Smooth muscle cell (in vitro differentiated cells): ENCODE measurements at regions not wholly inside any gene's neighbourhood (a gene's known extent, or its start where the extent isn't known, plus 50 kb on each side); places are given as distances from the start of the nearest gene placed in this dataset.

Source experiments
- DNase-seq: peaks from one replicate; lab custom pipeline; 2025; ENCODE audit not compliant: unreplicated experiment; lab: John Stamatoyannopoulos, UW
- H2AFZ ChIP-seq: fragments of 200-600 bp; sonication (generic); 2 replicates; pipeline ENCODE4 v1.6.0; 2016; ENCODE audit warnings: antibody characterized with exemption, low read depth, mild to moderate bottlenecking
- H3F3A ChIP-seq: fragments of 200-600 bp; sonication (generic); 2 replicates; pipeline ENCODE4 v1.6.0; 2017; ENCODE audit warnings: antibody characterized with exemption, low read depth
- H3K27ac ChIP-seq: fragments of 200-600 bp; sonication (generic); 2 replicates; pipeline ENCODE4 v1.5.1; 2016; ENCODE audit warnings: low read depth, mild to moderate bottlenecking
- H3K27me3 ChIP-seq: fragments of 200-600 bp; sonication (generic); 2 replicates; pipeline ENCODE4 v1.6.1; 2016; ENCODE audit warnings: low read depth, mild to moderate bottlenecking
- H3K36me3 ChIP-seq: fragments of 200-600 bp; sonication (generic); 2 replicates; pipeline ENCODE4 v1.5.1; 2016; ENCODE audit warnings: low read depth
- H3K4me1 ChIP-seq: fragments of 200-600 bp; sonication (generic); 2 replicates; pipeline ENCODE4 v1.5.1; 2016; ENCODE audit warnings: low read depth
- H3K4me2 ChIP-seq: fragments of 200-600 bp; sonication (generic); 2 replicates; pipeline ENCODE4 v1.6.0; 2016; ENCODE audit warnings: mild to moderate bottlenecking
- H3K4me3 ChIP-seq: fragments of 200-600 bp; sonication (generic); 2 replicates; pipeline ENCODE4 v1.5.1; 2016; ENCODE audit warnings: mild to moderate bottlenecking
- H3K79me2 ChIP-seq: fragments of 200-600 bp; sonication (generic); 2 replicates; pipeline ENCODE4 v1.6.0; 2016; ENCODE audit warnings: low read depth, mild to moderate bottlenecking
- H3K9ac ChIP-seq: fragments of 200-600 bp; sonication (generic); 2 replicates; pipeline ENCODE4 v1.6.0; 2016; ENCODE audit warnings: low read depth
- H3K9me3 ChIP-seq: fragments of 200-600 bp; sonication (generic); replicated peaks from 2 replicates; pipeline ENCODE4 v1.5.1; 2016; ENCODE audit warnings: low read depth
- H4K20me1 ChIP-seq: fragments of 200-600 bp; sonication (generic); 2 replicates; pipeline ENCODE4 v1.6.0; 2016; ENCODE audit warnings: low read depth
- WGBS: methylation state at CpG from one replicate; pipeline ENCODE4 v1.1.7; 2016; ENCODE audit warnings: low lambda C conversion rate; 5-methylcytosine and 5-hydroxymethylcytosine counted together
- TF ChIP-seq, protein P1 (sequence below): fragments of 200-600 bp; sonication (generic); IDR thresholded peaks from 2 replicates; pipeline ENCODE4 v1.5.1; 2017; ENCODE audit warnings: borderline replicate concordance, mild to moderate bottlenecking, antibody characterized with exemption; ENCODE audit not compliant: insufficient read depth, poor library complexity, severe bottlenecking

- no peaks in the 10 kb centered on the region for H3F3A ChIP-seq
- WGBS, result 92% methylated on average over 2 of the region's 2 CpGs
- no peaks in the 10 kb centered on the region for H4K20me1 ChIP-seq
- TF ChIP-seq, protein P1, sequence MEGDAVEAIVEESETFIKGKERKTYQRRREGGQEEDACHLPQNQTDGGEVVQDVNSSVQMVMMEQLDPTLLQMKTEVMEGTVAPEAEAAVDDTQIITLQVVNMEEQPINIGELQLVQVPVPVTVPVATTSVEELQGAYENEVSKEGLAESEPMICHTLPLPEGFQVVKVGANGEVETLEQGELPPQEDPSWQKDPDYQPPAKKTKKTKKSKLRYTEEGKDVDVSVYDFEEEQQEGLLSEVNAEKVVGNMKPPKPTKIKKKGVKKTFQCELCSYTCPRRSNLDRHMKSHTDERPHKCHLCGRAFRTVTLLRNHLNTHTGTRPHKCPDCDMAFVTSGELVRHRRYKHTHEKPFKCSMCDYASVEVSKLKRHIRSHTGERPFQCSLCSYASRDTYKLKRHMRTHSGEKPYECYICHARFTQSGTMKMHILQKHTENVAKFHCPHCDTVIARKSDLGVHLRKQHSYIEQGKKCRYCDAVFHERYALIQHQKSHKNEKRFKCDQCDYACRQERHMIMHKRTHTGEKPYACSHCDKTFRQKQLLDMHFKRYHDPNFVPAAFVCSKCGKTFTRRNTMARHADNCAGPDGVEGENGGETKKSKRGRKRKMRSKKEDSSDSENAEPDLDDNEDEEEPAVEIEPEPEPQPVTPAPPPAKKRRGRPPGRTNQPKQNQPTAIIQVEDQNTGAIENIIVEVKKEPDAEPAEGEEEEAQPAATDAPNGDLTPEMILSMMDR, result no peak
- H3K9me3 ChIP-seq, result no peaks in the 10 kb centered on the region
- H3K36me3 ChIP-seq, result no peaks in the 10 kb centered on the region
- H3K27ac ChIP-seq, result no peak overlapping the region
- H3K9ac ChIP-seq, result no peak overlapping the region
- H3K4me3 ChIP-seq, result no peak overlapping the region
- H3K4me2 ChIP-seq, result no peak overlapping the region
- H3K79me2 ChIP-seq, result no peaks in the 10 kb centered on the region
- no peak for DNase-seq
- H3K4me1 ChIP-seq, result peaks cover 20% of the 10 kb centered on the region
- no peak overlapping the region for H2AFZ ChIP-seq
- H3K27me3 ChIP-seq, result no peaks in the 10 kb centered on the region
Observed at GRCh38 chr2:217052856-217053577, 193.2 kb upstream of the TNP1 start.

GRCh38 chr2:217051416-217051815, 191.6 kb upstream of the TNP1 start:
- no peak overlapping the region for H3K4me2 ChIP-seq
- H3K9ac ChIP-seq, result no peak overlapping the region
- no peaks in the 10 kb centered on the region for H4K20me1 ChIP-seq
- H3K27me3 ChIP-seq, result no peaks in the 10 kb centered on the region
- TF ChIP-seq, protein P1, result no peak
- peaks cover 27% of the 10 kb centered on the region for H3K4me1 ChIP-seq
- H3K79me2 ChIP-seq, result no peaks in the 10 kb centered on the region
- H3F3A ChIP-seq, result no peaks in the 10 kb centered on the region
- no peak overlapping the region for H3K4me3 ChIP-seq
- DNase-seq, result no peak
- H3K27ac ChIP-seq, result no peak overlapping the region
- no peak overlapping the region for H2AFZ ChIP-seq
- no peaks in the 10 kb centered on the region for H3K9me3 ChIP-seq
- H3K36me3 ChIP-seq, result no peaks in the 10 kb centered on the region
- 95% methylated on average over 2 of the region's 2 CpGs for WGBS

- H3K4me1 ChIP-seq, result peaks cover 24% of the 10 kb centered on the region
- TF ChIP-seq, protein P1, result no peak
- 72% methylated on average over 3 of the region's 3 CpGs for WGBS
- H3K4me3 ChIP-seq, result no peak overlapping the region
- H4K20me1 ChIP-seq, result no peaks in the 10 kb centered on the region
- H3K9me3 ChIP-seq, result no peaks in the 10 kb centered on the region
- H2AFZ ChIP-seq, result no peak overlapping the region
- H3K4me2 ChIP-seq, result no peak overlapping the region
- no peaks in the 10 kb centered on the region for H3K79me2 ChIP-seq
- H3K9ac ChIP-seq, result no peak overlapping the region
- H3K36me3 ChIP-seq, result no peaks in the 10 kb centered on the region
- H3K27ac ChIP-seq, result no peak overlapping the region
- no peak for DNase-seq
- H3K27me3 ChIP-seq, result no peaks in the 10 kb centered on the region
- no peaks in the 10 kb centered on the region for H3F3A ChIP-seq
Observed at GRCh38 chr2:217049956-217050355, 190.1 kb upstream of the TNP1 start.

- no peak overlapping the region for H3K4me2 ChIP-seq
- H3K36me3 ChIP-seq, result no peaks in the 10 kb centered on the region
- TF ChIP-seq, protein P1, result no peak
- H2AFZ ChIP-seq, result peak overlapping the region; percentile 36
- no peaks in the 10 kb centered on the region for H3K79me2 ChIP-seq
- H3K9ac ChIP-seq, result no peak overlapping the region
- H3K27ac ChIP-seq, result no peak overlapping the region
- DNase-seq, result no peak
- whole genome bisulfite sequencing, result 63% methylated on average over 7 of the region's 7 CpGs
- H4K20me1 ChIP-seq, result no peaks in the 10 kb centered on the region
- H3K4me3 ChIP-seq, result no peak overlapping the region
- no peaks in the 10 kb centered on the region for H3K27me3 ChIP-seq
- H3F3A ChIP-seq, result no peaks in the 10 kb centered on the region
- peaks cover 19% of the 10 kb centered on the region for H3K4me1 ChIP-seq
- H3K9me3 ChIP-seq, result no peaks in the 10 kb centered on the region
Observed at GRCh38 chr2:217049422-217049821, 189.6 kb upstream of the TNP1 start.
